Small intestine (tissue), 7 donors: ENCODE measurements at regions not wholly inside any gene's neighbourhood (a gene's known extent, or its start where the extent isn't known, plus 50 kb on each side); places are given as distances from the start of the nearest gene placed in this dataset.

Source experiments
- DNase-seq, 2 donors: peaks; one replicate each; pipeline versions ENCODE4 v3.0.0 to v3.0.0-alpha.2; 2013
- FAIRE-seq: peaks from 2 replicates; lab custom pipeline; 2012; peaks lifted over from hg19 to GRCh38; lab: Jason Lieb, UNC
- H3K27ac ChIP-seq, 3 donors: one replicate each; pipeline ENCODE4 v1.5.1; 2013; ENCODE audit warnings: low read length in 2 of 3, mild to moderate bottlenecking in 2 of 3, control low read depth in 1 of 3, inconsistent platforms in 1 of 3, low read depth in 1 of 3, moderate library complexity in 1 of 3
- H3K27me3 ChIP-seq, 3 donors: one replicate each; pipeline ENCODE4 v1.6.1; 2013; ENCODE audit warnings: low read length in 3 of 3, inconsistent platforms in 1 of 3; ENCODE audit not compliant: control insufficient read depth in 3 of 3, insufficient read depth in 3 of 3
- H3K36me3 ChIP-seq, 3 donors: one replicate each; pipeline ENCODE4 v1.6.1; 2013; ENCODE audit warnings: low read length in 3 of 3, inconsistent platforms in 1 of 3, low read depth in 1 of 3, mild to moderate bottlenecking in 1 of 3, moderate library complexity in 1 of 3; ENCODE audit not compliant: control insufficient read depth in 3 of 3, insufficient read depth in 2 of 3
- H3K4me1 ChIP-seq, 3 donors: one replicate each; pipeline ENCODE4 v1.6.1; 2013; ENCODE audit warnings: low read length in 2 of 3, inconsistent platforms in 1 of 3, low read depth in 1 of 3, mild to moderate bottlenecking in 1 of 3, moderate library complexity in 1 of 3; ENCODE audit not compliant: control insufficient read depth in 3 of 3, insufficient read depth in 2 of 3
- H3K4me3 ChIP-seq, 3 donors: one replicate each; pipeline ENCODE4 v1.5.1; 2013; ENCODE audit warnings: low read length in 3 of 3, control low read depth in 1 of 3, inconsistent platforms in 1 of 3, low read depth in 1 of 3, mild to moderate bottlenecking in 1 of 3, moderate library complexity in 1 of 3
- H3K9me3 ChIP-seq, 2 donors: one replicate each; pipeline ENCODE4 v1.6.1; 2013; ENCODE audit warnings: low read depth in 1 of 2, low read length in 1 of 2; ENCODE audit not compliant: control insufficient read depth in 2 of 2, insufficient read depth in 1 of 2
- WGBS, 3 donors: extraction: QIAGEN DNeasy Blood & Tissue Kit; methylation state at CpG; one replicate each; pipeline ENCODE4 v1.1.7; 2013; 5-methylcytosine and 5-hydroxymethylcytosine counted together
- donor health status: healthy with polysubstance abuse.
- donor health status: control.
- donor health status: control.
- donor health status: Bipolar disorder and iron deficiency.
- donor health status: healthy.

DNA sequence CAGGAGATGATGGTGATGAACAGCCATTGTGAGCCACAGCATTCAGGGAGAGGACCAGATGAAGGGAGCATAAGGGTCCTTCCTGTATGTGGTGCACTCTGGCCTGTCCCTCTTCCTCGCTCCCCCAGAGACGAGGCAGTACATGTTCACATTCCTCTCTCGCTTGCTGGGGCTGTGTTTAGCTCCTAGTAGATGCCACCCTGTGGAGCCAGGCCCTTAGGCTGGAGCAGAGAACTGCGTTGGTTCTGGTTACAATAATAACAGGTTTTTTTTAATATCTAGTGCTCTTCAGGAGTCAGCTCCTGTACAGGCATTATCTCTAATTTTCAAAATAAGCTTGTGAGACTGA lies 171.1 kb upstream of the MYT1L start:
- FAIRE-seq, result no peak
- 81 to 86% (median 85%) methylated on average over 4 of the region's 4 CpGs for WGBS, 3 donors
- peaks cover 0 to 18% of the 10 kb centered on the region in 2 donors for H3K9me3 ChIP-seq
- H3K27ac ChIP-seq, result no peak overlapping the region
- no peaks in the 10 kb centered on the region for H3K36me3 ChIP-seq
- H3K4me3 ChIP-seq, result no peak overlapping the region
- no peak for DNase-seq
- no peaks in the 10 kb centered on the region for H3K27me3 ChIP-seq
- H3K4me1 ChIP-seq, result no peaks in the 10 kb centered on the region

DNA sequence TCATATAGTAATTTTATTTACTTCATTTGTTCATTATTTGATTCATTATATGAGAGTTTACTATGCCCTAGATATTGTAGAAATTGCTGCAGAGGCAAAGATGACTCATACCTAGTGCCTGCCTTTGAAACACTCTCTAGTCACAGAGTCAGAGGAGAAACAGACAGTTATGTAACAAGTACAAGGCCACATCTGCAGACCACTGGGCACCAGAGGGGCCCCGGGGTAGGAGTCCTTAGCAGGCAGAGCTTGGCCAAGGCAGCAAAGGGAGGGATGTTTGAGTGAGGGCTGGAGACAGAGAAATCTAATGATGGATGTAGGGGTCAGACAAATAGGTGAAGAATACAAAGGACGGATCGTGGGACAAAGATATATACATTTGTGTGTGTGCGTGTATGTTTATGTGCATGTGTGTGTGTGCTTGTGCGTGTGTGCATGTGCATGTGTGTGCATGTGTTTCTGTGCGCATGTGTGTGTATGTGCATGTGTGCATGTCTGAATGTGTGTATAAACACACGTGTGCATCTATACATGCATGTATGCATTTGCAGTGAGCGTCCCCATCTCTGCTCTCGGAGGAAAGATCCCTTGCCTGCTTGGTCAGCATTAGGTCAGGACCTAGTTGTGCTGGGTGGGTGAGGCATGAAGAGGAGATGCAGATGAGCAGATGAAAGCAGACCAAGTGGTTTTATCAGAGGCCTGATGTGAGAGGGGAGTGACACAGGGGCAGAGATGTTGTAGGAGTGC lies 170.6 kb upstream of the MYT1L start:
- no peaks in the 10 kb centered on the region for H3K36me3 ChIP-seq
- no peak overlapping the region for H3K27ac ChIP-seq
- DNase-seq (no peak), FAIRE-seq (no peak)
- H3K27me3 ChIP-seq, result no peaks in the 10 kb centered on the region
- no peak overlapping the region for H3K4me3 ChIP-seq
- peaks cover 0 to 13% of the 10 kb centered on the region in 2 donors for H3K9me3 ChIP-seq
- 87 to 89% (median 89%) methylated on average over 9 of the region's 9 CpGs for WGBS, 3 donors
- no peaks in the 10 kb centered on the region for H3K4me1 ChIP-seq

DNA sequence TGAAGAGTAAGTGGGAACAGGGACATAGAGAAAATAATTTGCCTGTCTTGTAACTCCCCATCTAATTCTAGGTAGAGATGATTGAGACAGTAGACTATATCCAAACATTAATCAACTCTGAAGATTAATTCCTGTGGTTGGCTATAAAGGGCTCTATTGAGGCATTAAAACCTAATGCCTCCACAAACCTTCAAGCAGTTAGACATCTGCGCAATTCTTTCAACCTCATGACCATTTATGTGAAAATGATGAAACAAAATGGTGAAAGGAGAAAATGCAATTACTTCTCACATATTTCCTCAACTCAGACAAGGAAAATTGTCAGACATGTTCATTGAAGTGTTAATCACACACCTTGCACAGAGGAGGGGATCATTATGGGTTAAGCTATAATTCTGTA lies 164.5 kb upstream of the MYT1L start:
- DNase-seq (no peak), FAIRE-seq (no peak)
- WGBS, 3 donors, result 90 to 94% (median 91%) methylated on average over 1 of the region's 1 CpG
- Histone ChIP-seq H3K27me3 (no peaks in the 10 kb centered on the region), H3K9me3 (no peaks in the 10 kb centered on the region), H3K4me1 (no peaks in the 10 kb centered on the region), H3K36me3 (no peaks in the 10 kb centered on the region), H3K4me3 (no peak overlapping the region), H3K27ac (no peak overlapping the region)

DNA sequence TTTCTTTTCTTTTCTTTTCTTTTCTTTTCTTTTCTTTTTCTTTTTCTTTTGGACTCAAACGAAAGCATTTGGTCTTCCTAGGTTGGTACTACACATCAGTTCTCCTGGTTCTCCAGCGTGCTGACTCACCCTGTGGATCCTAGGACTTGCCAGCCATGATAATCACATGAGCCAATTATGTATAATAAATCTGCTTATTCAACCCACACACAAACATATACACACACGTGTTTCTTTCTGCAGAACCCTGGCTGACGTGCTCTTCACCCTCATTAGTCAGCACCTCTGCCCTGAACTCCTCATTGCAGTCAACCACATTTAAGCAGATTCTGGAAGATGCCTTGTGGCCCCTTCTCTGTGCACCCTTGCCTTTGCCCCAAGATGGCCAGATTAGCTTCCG lies 162.4 kb upstream of the MYT1L start:
- WGBS, 3 donors, result 73 to 84% (median 74%) methylated on average over 5 of the region's 5 CpGs
- H3K9me3 ChIP-seq, result no peaks in the 10 kb centered on the region
- H3K36me3 ChIP-seq, result no peaks in the 10 kb centered on the region
- FAIRE-seq (no peak), DNase-seq (no peak)
- H3K4me3 ChIP-seq, result no peak overlapping the region
- no peaks in the 10 kb centered on the region for H3K27me3 ChIP-seq
- H3K4me1 ChIP-seq, result no peaks in the 10 kb centered on the region
- H3K27ac ChIP-seq, result no peak overlapping the region

DNA sequence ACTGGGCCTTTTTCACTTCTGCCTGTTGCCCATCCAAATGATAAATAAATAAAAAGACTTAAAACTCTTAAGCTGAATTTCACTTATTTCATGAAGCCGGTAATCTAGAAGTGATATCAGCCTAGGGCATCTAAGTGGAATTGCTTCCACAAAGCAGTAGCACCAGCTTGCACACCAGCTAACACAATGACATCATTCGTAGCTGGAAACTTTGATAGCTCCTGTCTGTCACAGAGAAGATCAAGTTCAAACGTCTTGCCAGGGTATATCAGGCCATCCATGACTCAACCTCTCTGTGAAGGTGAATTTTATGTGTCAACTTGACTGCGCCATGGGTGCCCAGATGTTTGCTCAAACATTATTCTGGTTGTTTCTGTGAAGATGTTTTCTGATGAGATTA lies 161.7 kb upstream of the MYT1L start:
- FAIRE-seq, result no peak

DNA sequence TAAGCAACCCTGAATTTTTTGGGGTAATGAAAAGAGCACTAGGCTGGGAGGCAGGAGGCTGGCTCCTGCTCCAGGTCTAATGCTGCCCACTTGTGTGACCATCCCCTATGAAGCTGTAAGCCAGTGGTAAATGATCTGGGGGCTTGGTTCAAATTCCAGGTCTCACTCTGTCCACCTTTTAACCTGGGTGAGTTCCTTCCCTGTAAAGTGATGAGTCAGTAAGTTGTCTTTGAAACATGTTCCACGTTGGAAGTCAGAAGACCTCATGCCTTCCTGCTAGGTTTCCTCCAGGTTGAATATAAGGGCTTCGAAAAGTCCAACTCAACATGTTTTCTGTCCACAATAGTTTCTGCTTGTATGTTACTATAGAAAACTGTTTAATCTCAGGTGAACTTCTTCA lies 160.9 kb upstream of the MYT1L start:
- Histone ChIP-seq H3K4me3 (no peak overlapping the region), H3K9me3 (no peaks in the 10 kb centered on the region), H3K27me3 (no peaks in the 10 kb centered on the region), H3K4me1 (no peaks in the 10 kb centered on the region), H3K36me3 (no peaks in the 10 kb centered on the region), H3K27ac (no peak overlapping the region)
- FAIRE-seq (no peak), DNase-seq (no peak)
- 73 to 78% (median 74%) methylated on average over 2 of the region's 2 CpGs for WGBS, 3 donors

More for the DNA sequence above, 161.7 kb upstream of the MYT1L start:
- no peak overlapping the region for H3K4me3 ChIP-seq
- H3K36me3 ChIP-seq, result no peaks in the 10 kb centered on the region
- H3K4me1 ChIP-seq, result no peaks in the 10 kb centered on the region
- no peaks in the 10 kb centered on the region for H3K27me3 ChIP-seq
- 59 to 77% (median 70%) methylated on average over 4 of the region's 4 CpGs for WGBS, 3 donors
- no peak for DNase-seq
- H3K9me3 ChIP-seq, result no peaks in the 10 kb centered on the region
- no peak overlapping the region for H3K27ac ChIP-seq

DNA sequence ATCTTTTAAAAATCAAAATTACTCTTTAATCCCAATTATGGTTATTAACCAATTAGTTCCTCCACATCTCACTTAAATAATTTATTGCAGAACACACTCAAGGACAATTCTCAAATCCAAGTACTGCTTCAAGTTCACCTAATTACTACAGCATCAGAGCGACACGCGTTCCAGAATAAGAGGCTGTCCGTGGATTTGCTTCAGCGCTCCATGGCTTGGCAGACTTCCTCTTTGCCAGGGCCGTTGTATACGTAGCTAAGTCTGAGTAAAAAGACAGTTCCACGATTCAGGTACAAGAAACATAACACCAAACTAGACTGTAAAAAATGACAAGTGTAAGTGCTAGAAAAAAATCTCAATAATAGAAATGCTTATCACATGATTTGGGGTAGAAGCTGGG lies 153.2 kb upstream of the MYT1L start:
- DNase-seq (no peak), FAIRE-seq (no peak)
- Histone ChIP-seq H3K4me3 (no peak overlapping the region), H3K27ac (no peak overlapping the region), H3K27me3 (no peaks in the 10 kb centered on the region), H3K9me3 (no peaks in the 10 kb centered on the region), H3K4me1 (no peaks in the 10 kb centered on the region), H3K36me3 (no peaks in the 10 kb centered on the region)
- 74 to 93% (median 89%) methylated on average over 8 of the region's 8 CpGs for WGBS, 3 donors

DNA sequence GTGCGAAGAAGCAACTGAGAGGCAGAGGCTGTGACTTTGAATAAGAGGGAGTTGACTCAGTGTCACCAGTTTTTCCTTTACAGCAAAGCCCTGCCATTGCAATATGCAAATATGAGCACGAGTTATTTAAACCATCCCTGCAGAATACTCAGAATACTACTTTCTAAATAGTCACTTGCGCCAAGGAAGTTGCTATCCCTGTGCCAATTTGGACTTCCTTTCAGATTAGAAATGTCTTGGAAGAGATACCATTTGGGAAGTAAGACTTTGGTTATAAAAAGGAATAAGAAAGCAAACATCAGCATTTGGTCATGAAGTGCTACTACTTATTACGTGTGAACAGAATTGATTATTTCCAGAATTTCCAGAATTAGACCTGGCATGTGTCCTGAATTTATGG lies 151.8 kb upstream of the MYT1L start:
- Histone ChIP-seq H3K27ac (no peak overlapping the region), H3K27me3 (no peaks in the 10 kb centered on the region), H3K4me3 (no peak overlapping the region), H3K4me1 (no peaks in the 10 kb centered on the region), H3K36me3 (no peaks in the 10 kb centered on the region), H3K9me3 (no peaks in the 10 kb centered on the region)
- FAIRE-seq (no peak), DNase-seq (no peak)
- 76 to 80% (median 79%) methylated on average over 4 of the region's 4 CpGs for WGBS, 3 donors

DNA sequence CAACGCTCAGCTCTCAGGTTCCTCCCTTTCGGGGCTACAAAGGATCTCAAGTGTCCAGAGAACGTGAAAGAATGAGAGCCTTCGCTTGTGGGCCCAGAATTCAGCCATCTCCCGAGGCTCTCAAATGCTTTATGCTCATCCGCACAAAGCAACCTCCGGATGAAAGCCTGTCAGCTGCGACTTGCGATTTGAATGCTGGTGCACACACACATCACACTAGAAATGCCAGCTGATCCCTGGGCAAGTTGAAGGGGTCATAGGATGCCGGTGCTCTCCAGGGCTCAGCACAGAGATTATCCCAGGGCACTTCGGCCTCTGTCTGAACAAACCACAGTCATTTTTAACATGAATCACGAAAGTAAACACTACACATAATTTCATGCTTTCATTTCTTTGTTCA lies 141.8 kb upstream of the MYT1L start:
- Histone ChIP-seq H3K27ac (no peak overlapping the region), H3K27me3 (no peaks in the 10 kb centered on the region), H3K4me3 (no peak overlapping the region), H3K36me3 (no peaks in the 10 kb centered on the region), H3K4me1 (no peaks in the 10 kb centered on the region), H3K9me3 (no peaks in the 10 kb centered on the region)
- DNase-seq (no peak), FAIRE-seq (no peak)
- WGBS, 3 donors, result 81 to 84% (median 81%) methylated on average over 12 of the region's 12 CpGs
